Activated CD4-positive, alpha-beta T cell treated with anti-CD3 and anti-CD28 coated beads, Interleukin-2, Interleukin-4, amounts not matched to agents 100 ng/mL and 50 ng/mL, durations not matched to agents 16 hours and 8 hours (primary cell): ENCODE measurements at regions not wholly inside any gene's neighbourhood (a gene's known extent, or its start where the extent isn't known, plus 50 kb on each side); places are given as distances from the start of the nearest gene placed in this dataset.

Source experiments
- DNase-seq: peaks from one replicate; pipeline ENCODE4 v3.0.0-alpha.2; 2020; ENCODE audit warnings: low spot score

GRCh38 chr1:195376190-195376589, 1232.0 kb downstream of the KCNT2 start:
- no peak for DNase-seq

GRCh38 chr1:195373856-195374255, 1234.4 kb downstream of the KCNT2 start:
- DNase-seq: no peak

DNA sequence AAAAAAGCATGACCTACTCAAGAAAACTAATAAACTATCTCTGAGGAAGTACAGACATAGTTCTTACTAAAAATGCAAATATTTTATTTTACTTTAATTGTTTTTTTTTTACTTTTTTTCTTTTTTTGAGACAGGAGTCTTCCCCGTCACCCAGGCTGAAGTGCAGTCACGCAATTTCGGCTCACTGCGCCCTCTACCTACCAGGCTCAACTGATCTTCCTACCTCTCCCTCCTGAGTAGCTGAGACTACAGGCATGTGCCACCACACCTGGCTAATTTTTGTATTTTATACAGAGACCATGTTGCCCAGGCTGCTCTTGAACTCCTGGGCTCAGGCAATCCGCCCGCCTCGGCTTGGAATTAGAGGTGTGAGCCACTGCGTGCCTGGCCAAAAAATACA, 1263.1 kb downstream of the KCNT2 start:
- no peak for DNase-seq

GRCh38 chr1:195337646-195338045, 1270.6 kb downstream of the KCNT2 start:
- no peak for DNase-seq

DNA sequence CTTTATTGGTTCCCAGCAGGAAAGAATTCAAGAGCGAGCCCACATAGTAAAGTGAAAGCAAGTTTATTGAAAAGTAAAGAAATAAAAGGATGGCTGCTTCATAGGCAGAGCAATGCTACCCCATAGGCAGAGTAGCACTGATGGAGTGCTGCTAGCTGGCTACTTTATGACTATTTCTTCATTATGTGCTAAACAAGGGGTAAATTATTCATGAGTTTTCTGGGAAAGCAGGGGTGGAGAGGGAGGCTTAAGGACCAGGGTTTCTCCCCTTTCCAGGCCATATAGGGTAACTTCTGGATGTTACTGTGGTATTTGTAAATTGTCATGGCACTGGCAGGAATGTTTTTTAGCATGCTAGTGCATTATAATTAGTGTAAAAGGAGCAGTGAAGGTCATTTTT, 1271.4 kb downstream of the KCNT2 start:
- DNase-seq: no peak

DNA sequence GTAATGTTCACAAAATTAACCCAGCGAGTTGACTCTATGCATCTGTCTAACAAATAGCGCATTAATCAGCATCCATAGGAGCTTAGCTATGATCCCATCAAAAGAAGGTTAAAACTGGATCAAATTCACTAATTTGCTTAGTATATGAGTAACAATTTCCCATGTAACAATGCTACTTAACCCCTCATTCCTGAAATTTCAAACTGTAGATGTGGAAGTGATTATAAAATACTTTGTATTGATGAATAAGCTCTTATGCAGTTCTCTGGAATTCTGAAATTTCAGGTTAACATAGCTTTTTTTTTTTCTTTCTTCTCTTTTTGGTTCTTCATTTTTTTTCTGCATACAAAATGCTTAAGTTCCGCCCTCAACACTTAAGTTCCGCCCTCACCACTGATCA, 1272.7 kb downstream of the KCNT2 start:
- no peak for DNase-seq

DNA sequence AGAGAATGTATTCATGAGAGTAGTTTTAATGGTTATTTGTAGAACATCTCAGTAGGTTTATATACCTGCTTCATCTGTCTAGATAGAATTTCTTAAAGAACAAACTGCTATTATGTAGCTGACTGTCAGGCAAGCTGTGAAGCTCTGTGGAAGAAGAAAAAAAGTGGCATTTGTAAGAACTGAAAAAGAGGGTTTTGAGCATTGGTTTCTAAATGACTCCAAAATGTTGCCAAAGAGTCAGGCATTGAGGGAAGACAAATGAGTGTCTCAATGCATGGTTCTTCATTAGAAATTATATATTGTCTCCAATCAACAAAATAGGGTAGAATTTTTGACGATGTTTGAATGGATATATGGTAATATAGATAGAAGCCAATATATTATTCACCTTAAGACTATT, 1276.1 kb downstream of the KCNT2 start:
- DNase-seq: no peak

GRCh38 chr1:195328681-195329080, 1279.6 kb downstream of the KCNT2 start:
- no peak for DNase-seq

DNA sequence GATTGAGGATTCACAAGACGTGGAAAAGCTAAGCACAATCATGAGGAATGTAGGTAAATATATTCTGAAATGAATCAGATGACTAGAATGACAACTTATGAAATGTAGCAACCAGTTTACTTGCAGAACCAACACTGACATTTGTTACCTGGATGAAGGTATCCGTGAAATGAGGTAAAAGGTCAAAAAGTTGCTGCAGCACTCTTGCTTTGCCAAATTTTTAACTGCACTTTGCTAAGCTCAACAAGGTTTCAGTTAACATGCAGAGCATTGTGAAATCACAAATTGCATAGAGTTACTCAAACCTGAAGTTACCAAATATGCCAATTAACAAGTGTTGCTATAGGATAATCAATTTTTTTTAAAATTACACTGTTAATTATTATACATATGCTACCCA, 1280.1 kb downstream of the KCNT2 start:
- no peak for DNase-seq

DNA sequence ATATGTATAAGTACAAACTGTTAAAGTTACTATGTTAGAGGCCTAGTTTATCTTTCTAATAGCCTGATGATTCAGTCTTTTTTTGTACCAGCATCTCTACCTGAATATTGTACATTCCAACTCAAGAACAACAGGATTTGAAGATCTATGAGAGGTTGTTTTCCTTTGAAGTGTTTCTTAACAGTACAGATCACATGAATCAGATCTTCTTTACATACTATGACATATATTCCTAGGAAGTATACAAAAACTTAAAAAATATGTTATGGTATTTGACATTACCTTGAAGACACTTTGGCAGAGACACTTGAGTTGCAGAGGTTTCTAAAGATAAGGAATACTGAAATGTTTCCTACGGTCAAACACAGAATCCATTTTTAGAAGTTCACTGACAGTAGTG, 1280.9 kb downstream of the KCNT2 start:
- DNase-seq: no peak

- no peak for DNase-seq
Measured at GRCh38 chr1:195326325-195326724, 1281.9 kb downstream of the KCNT2 start.

DNA sequence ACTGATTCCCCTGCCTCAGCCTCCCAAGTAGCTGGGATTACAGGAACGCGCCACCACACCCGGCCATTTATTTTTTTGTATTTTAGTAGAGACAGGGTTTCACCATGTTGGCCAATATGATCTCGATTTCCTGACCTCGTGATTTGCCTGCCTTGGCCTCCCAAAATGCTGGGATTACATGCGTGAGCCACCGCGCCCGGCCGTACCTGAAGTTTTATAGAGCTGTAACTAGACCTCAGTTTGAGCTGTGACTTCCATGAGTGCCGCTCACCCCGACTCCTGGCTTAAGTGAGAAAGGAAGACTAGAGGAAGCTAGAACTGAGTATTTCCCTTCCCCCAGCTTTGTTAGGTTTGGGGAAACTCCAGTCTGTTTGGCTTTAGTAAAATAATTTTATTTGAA, 1283.1 kb downstream of the KCNT2 start:
- DNase-seq: no peak

GRCh38 chr1:195306281-195306680, 1302.0 kb downstream of the KCNT2 start:
- DNase-seq: no peak

GRCh38 chr1:195294911-195295310, 1313.3 kb downstream of the KCNT2 start:
- DNase-seq: no peak

- no peak for DNase-seq
Measured at GRCh38 chr1:195278644-195279043, 1329.6 kb downstream of the KCNT2 start.

- DNase-seq: no peak
Measured at GRCh38 chr1:195275710-195276109, 1332.5 kb downstream of the KCNT2 start.

- no peak for DNase-seq
Measured at GRCh38 chr1:195251900-195252299, 1356.3 kb downstream of the KCNT2 start.

- no peak for DNase-seq
Measured at GRCh38 chr1:195243492-195243891, 1364.7 kb downstream of the KCNT2 start.

- DNase-seq: no peak
Measured at GRCh38 chr1:195241066-195241465, 1367.2 kb downstream of the KCNT2 start.

- DNase-seq: no peak
Measured at GRCh38 chr1:195238313-195238712, 1369.9 kb downstream of the KCNT2 start.

DNA sequence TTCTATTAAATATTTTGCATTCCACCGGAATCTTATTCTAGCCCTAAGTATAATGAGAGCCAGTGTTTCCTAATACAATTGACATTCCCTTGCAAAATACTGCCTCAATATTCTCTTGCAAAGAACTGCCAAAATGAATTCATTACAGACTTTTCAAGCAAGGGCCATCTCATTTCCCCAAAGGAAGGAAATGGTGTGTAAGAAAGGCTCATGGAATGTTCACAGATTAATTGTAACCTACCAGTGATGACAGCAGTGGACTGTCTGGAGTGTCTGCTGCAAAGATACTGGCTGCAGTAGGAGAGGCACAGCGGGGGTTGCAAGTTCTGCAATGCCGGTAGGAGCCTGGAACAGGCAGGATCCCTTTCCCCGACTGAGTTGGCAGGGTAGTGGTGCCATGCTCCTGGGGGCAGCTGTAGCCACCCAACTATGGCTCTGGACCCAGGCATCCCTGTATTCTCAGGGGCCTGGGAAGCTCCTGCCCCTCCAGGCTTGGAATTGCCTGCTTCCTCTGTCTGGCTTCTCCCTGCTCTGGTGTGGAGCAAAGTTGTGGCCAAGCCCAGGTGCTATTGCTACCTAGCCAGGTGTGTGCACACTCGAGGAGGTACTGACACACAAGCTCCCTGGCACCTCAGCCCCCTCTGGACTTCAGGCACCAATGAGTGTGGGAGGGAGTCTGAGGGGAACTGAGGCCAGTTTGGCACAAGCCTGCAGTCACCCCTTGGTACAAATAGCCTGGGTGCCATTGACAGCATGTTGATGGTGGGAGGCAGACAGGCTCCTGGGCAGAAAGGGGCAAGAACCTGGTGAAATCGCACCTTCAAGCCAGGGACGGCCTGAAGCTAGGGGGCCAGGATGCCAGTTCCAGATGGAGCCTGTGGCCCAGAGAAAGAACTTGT, 1371.0 kb downstream of the KCNT2 start:
- no peak for DNase-seq

- no peak for DNase-seq
Measured at GRCh38 chr1:195218428-195219212, 1389.6 kb downstream of the KCNT2 start.

GRCh38 chr1:195202241-195202640, 1406.0 kb downstream of the KCNT2 start:
- no peak for DNase-seq
